Adrenal gland (tissue), 5 donors: ENCODE measurements at regions not wholly inside any gene's neighbourhood (a gene's known extent, or its start where the extent isn't known, plus 50 kb on each side); places are given as distances from the start of the nearest gene placed in this dataset.

Experiments
- CTCF ChIP-seq, 6 experiments: fragments of 450-650 bp in 4 of 6; fragments of 200-600 bp in 2 of 6; sonication (generic) in 1 of 6; IDR thresholded peaks; 1 replicate in 5 of 6; 2 replicates in 1 of 6; pipeline versions ENCODE4 v1.5.1 to v1.8.0; 2016 to 2021; ENCODE audit warnings: antibody characterized with exemption in 6 of 6, mild to moderate bottlenecking in 2 of 6, moderate library complexity in 1 of 6
- POLR2A ChIP-seq, 2 donors: fragments of 450-650 bp; IDR thresholded peaks; one replicate each; pipeline ENCODE4 v1.6.1; 2017; ENCODE audit warnings: antibody characterized with exemption in 2 of 2, mild to moderate bottlenecking in 2 of 2, moderate library complexity in 1 of 2
- donor health status: DM: no; HTN: no; CAD: no.

DNA sequence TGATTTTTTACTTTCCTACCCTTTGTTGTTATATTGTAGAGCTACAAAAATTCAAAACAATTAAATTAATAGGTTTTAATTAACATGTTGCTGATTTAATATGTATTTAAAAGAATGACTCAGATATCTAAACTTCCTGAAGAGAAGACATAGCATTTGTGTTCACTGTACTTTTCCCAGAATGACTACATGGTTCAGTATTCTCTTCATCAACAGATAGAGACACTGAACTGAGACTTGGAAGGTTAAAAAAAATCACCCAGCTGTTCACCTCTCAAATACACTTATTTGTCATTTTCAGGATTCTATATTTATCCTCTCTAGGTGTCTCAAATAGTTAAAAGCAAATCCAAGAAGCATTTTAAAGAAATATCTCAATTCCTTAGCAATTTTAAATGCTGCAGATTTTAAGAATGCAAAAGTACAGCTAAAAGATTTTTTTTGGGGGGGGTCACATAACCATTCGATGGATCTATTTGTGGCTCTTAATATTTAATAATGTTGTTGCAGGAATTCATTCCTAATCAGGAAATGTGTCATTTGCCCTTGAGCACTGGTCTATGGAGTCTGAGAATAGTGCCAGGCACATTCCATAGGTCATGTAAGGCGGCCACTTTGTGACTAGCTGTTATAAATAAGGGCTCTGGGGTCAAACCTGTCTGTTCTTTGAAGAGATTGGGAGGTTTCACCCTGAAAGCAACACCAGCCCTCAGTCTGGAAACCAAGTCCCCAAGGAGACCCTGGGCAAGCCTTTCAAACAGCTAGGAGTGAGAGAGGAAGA lies 463.1 kb downstream of the NR2F1-AS1 start:
- TF ChIP-seq POLR2A (IDR thresholded peaks at IDR 0.05) (no peak), CTCF (IDR thresholded peaks at IDR 0.05) (no peak)
